ENCODE measurements at regions not wholly inside any gene's neighbourhood (a gene's known extent, or its start where the extent isn't known, plus 50 kb on each side); places are given as distances from the start of the nearest gene placed in this dataset.

DNA sequence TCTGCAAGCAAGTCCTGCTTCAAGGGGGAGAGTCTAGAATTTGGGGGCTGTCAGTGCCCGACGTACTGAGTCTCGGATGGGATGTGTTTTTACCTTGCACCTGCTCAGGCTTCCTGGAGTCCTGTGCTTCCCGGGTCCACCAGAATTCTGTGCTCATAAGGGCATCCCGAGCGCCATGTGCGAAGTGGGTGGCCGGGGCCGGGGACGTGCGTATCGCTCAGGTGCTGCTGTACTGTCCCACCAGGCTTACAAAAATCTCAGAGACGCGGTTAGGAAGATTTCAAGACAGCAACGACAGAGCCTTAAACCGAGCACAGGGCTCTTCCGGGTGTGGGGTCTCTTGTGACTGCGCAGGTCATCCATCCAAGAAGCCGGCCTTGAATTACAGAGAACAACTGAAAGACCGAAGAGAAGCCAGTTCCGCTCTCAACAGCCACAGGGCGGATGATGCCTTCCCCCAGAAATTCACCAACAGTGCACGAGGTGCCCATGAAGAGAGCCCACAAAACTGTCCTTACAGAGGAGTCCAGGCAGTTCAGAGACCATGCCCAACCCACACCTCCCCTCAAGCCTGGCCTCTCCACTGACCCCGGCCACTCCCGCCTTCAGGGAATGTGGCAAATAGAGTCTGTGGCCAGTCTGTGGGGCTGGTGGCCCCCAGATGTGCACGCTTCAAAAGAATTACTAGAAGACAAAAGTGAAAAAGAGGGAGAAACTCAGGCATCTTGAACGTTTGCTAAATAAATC is 104.7 kb downstream of the PXDC1 start:
- POLR2A ChIA-PET = no interaction called here

DNA sequence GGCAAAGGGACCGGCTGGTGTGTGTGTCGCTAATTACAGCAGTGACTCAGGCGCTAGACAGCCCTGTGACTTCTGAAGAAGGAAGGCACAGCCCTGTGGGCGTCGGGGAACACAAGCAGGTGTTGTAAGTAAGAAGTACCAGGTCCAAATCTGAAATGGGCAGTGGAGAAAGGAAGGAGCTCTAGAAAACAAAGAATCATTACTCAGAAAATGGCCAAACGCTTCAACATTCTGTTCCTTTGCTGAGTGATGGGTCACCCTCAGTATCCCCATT is 106.8 kb downstream of the PXDC1 start:
- Histone ChIP-seq H3K9me3 (no peaks in the 10 kb centered on the region), H3K4me1 (peaks cover 10% of the 10 kb centered on the region), H3K4me3 (ENCODE audit: low read depth, low read length) (no peak overlapping the region), H3K36me3 (ENCODE audit: control insufficient read depth, insufficient read depth, low read length) (no peaks in the 10 kb centered on the region), H3K27me3 (replicated peaks; ENCODE audit: control insufficient read depth, insufficient read depth, low read length) (no peaks in the 10 kb centered on the region)
- Mint-ChIP-seq H3K4me3 (ENCODE audit: unreplicated experiment) (no peak overlapping the region), H3K4me1 (ENCODE audit: low read depth, unreplicated experiment) (peaks cover 16% of the 10 kb centered on the region), H3K36me3 (ENCODE audit: insufficient read depth, unreplicated experiment) (no peaks in the 10 kb centered on the region), H3K27me3 (ENCODE audit: insufficient read depth, unreplicated experiment) (no peaks in the 10 kb centered on the region), H3K27ac (ENCODE audit: unreplicated experiment) (no peak overlapping the region), H3K9me3 (ENCODE audit: unreplicated experiment) (peaks cover 7% of the 10 kb centered on the region)
- DNase-seq = no peak
- no TSS peak for BruUV-seq (replicated peaks)
- CTCF ChIA-PET = no interaction called here
- POLR2A ChIA-PET = no interaction called here
- intact Hi-C loops (cut with micrococcal nuclease; ENCODE audit: unreplicated experiment) = no loop called here
- TF ChIP-seq CTCF (IDR thresholded peaks at IDR 0.05; ENCODE audit: insufficient read depth in 1 of 2, low read depth in 1 of 2, low read length in 1 of 2, severe bottlenecking in 1 of 2, unreplicated experiment in 1 of 2) = no peak

More for the DNA sequence above, 104.7 kb downstream of the PXDC1 start:
- TF ChIP-seq CTCF (IDR thresholded peaks at IDR 0.05; ENCODE audit: insufficient read depth in 1 of 2, low read depth in 1 of 2, low read length in 1 of 2, severe bottlenecking in 1 of 2, unreplicated experiment in 1 of 2) = no peak
- H3K27ac Mint-ChIP-seq (ENCODE audit: unreplicated experiment) = peak overlapping the region; percentile 47
- intact Hi-C loops (cut with micrococcal nuclease; ENCODE audit: unreplicated experiment) = no loop called here
- Histone ChIP-seq H3K9me3 (no peaks in the 10 kb centered on the region), H3K4me3 (ENCODE audit: low read depth, low read length) (no peak overlapping the region), H3K36me3 (ENCODE audit: control insufficient read depth, insufficient read depth, low read length) (no peaks in the 10 kb centered on the region), H3K4me1 (peaks cover under 1% of the 10 kb centered on the region; the same call in 1 of the 2 replicates), H3K27me3 (replicated peaks; ENCODE audit: control insufficient read depth, insufficient read depth, low read length) (no peaks in the 10 kb centered on the region)
- H3K4me1 Mint-ChIP-seq (ENCODE audit: low read depth, unreplicated experiment) = peaks cover 9% of the 10 kb centered on the region
- H3K4me3 Mint-ChIP-seq (ENCODE audit: unreplicated experiment) = no peak overlapping the region
- H3K9me3 Mint-ChIP-seq (ENCODE audit: unreplicated experiment) = peaks cover 7% of the 10 kb centered on the region
- CTCF ChIA-PET = no interaction called here
- DNase-seq = no peak
- BruUV-seq (replicated peaks) = no TSS peak
- H3K27me3 Mint-ChIP-seq (ENCODE audit: insufficient read depth, unreplicated experiment) = no peaks in the 10 kb centered on the region
- H3K36me3 Mint-ChIP-seq (ENCODE audit: insufficient read depth, unreplicated experiment) = no peaks in the 10 kb centered on the region

DNA sequence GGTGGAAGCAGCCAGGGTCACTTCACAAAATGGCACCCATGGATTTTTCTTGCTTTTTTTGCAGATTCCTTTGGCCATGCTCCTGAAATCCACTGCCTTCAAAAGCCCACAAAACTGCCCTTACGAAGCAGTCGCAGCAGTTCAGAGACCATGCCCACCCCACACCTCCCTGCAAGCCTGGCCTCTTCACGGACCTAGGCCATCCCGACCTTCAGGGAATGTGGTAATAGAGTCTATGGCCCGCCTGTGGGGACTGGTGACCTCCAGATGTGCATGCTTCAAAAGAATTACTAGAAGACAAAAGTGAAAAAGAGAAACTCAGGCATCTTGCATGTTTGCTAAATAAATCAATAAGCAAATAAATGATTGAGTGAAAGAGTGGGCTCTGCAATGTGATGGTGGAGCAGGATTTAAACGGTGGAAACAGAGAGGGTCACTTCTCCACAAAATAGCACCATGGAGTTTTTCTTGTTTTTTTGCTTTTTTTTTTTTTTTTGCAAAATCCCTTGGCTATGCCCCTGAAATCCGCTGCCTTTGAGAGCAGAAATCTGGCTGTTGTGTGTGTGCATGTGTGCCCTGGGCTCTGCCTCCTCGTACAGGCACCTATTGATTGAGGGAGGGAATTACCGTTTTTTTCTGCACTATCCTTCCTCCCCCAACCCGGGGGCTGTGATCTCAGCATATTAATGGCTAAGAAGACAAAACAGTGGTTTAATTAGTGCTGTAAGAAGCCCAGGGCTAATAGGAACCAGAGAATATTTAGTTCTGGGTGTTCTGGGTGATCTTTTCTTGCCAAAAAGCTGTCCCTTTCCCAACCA is 107.4 kb downstream of the PXDC1 start:
- POLR2A ChIA-PET = no interaction called here
- Histone ChIP-seq H3K36me3 (ENCODE audit: control insufficient read depth, insufficient read depth, low read length) (no peaks in the 10 kb centered on the region), H3K9me3 (no peaks in the 10 kb centered on the region), H3K27me3 (replicated peaks; ENCODE audit: control insufficient read depth, insufficient read depth, low read length) (no peaks in the 10 kb centered on the region), H3K4me3 (ENCODE audit: low read depth, low read length) (no peak overlapping the region), H3K4me1 (peaks cover 10% of the 10 kb centered on the region)
- H3K4me3 Mint-ChIP-seq (ENCODE audit: unreplicated experiment) = no peak overlapping the region
- no peak overlapping the region for H3K27ac Mint-ChIP-seq (ENCODE audit: unreplicated experiment)
- CTCF ChIA-PET = no interaction called here
- no peaks in the 10 kb centered on the region for H3K27me3 Mint-ChIP-seq (ENCODE audit: insufficient read depth, unreplicated experiment)
- no peak for TF ChIP-seq CTCF (IDR thresholded peaks at IDR 0.05; ENCODE audit: insufficient read depth in 1 of 2, low read depth in 1 of 2, low read length in 1 of 2, severe bottlenecking in 1 of 2, unreplicated experiment in 1 of 2)
- intact Hi-C loops (cut with micrococcal nuclease; ENCODE audit: unreplicated experiment) = no loop called here
- no peak for DNase-seq
- peaks cover 16% of the 10 kb centered on the region for H3K4me1 Mint-ChIP-seq (ENCODE audit: low read depth, unreplicated experiment)
- peaks cover 7% of the 10 kb centered on the region for H3K9me3 Mint-ChIP-seq (ENCODE audit: unreplicated experiment)
- no TSS peak for BruUV-seq (replicated peaks)
- H3K36me3 Mint-ChIP-seq (ENCODE audit: insufficient read depth, unreplicated experiment) = no peaks in the 10 kb centered on the region

All from Caco-2 (cell line).